Chondrocyte (in vitro differentiated cells): ENCODE measurements at regions not wholly inside any gene's neighbourhood (a gene's known extent, or its start where the extent isn't known, plus 50 kb on each side); places are given as distances from the start of the nearest gene placed in this dataset.

Experiments used
- DNase-seq: peaks from one replicate; pipeline ENCODE4 v3.0.0; 2021; ENCODE audit warnings: mixed read lengths, low spot score
- H3K27ac Mint-ChIP-seq: one replicate; pipeline ENCODE4 v1.8.0; 2021; ENCODE audit warnings: mild to moderate bottlenecking, moderate library complexity, mixed read lengths; ENCODE audit not compliant: unreplicated experiment
- H3K27me3 Mint-ChIP-seq: 2 replicates; pipeline ENCODE4 v1.8.0; 2021; ENCODE audit warnings: low read depth, mixed read lengths
- H3K36me3 Mint-ChIP-seq: 2 replicates; pipeline ENCODE4 v1.8.0; 2021; ENCODE audit warnings: low read depth, mixed read lengths
- H3K4me1 Mint-ChIP-seq: 2 replicates; pipeline ENCODE4 v1.8.0; 2021; ENCODE audit warnings: low read depth, mild to moderate bottlenecking, mixed read lengths
- H3K4me3 Mint-ChIP-seq: one replicate; pipeline ENCODE4 v1.8.0; 2021; ENCODE audit warnings: mild to moderate bottlenecking, moderate library complexity, mixed read lengths; ENCODE audit not compliant: unreplicated experiment
- H3K9me3 Mint-ChIP-seq: 2 replicates; pipeline ENCODE4 v1.8.0; 2021; ENCODE audit warnings: low read depth, mixed read lengths
- TF ChIP-seq, protein P1 (sequence below): fragments of 200-600 bp; sonication (generic); IDR thresholded peaks from 2 replicates; pipeline ENCODE4 v1.5.0; 2021; ENCODE audit warnings: antibody characterized with exemption, mild to moderate bottlenecking, moderate library complexity

DNA sequence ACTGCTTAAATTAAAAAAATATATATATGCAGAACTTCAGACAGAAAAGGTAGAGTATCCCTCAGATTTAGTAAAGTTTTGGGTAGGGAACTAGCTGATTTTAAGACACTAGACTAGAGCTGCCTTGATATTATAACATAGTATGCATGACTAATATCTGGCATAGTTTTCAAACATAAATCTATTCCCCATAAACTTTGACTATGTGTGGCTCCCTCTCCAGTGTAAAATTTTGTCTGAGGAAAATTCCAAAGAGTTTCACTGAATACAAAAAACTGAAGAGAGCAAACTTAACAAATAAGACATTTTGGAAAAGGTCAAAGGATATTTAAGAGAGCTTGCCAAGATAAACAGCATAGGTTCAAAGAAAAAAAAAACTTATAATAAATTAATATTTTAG is 66.2 kb upstream of the ZNF462 start:
- no peak for DNase-seq
- H3K27ac Mint-ChIP-seq, result no peak overlapping the region
- H3K4me3 Mint-ChIP-seq, result no peak overlapping the region

DNA sequence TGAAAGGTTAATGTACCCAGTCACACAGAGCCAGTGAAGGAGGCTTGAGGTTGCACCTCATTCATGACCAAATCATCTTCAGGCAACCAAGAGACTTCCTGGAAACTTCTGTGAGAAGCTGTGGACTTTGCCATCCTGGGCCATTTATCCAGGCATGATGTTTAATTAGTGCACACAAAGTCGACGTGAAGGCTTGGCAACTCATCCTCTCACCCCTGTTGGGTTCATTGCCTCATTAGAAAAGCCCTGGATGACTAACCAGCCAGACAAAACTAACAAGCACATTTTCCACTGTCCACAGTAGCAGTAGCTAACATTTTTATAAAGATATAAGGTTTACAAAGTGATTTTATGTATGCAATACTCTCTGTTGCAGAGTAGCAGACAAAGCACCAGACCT is 65.7 kb upstream of the ZNF462 start:
- Mint-ChIP-seq H3K27ac (peak overlapping the region; percentile 24), H3K9me3 (peaks cover 4% of the 10 kb centered on the region), H3K4me3 (no peak overlapping the region), H3K36me3 (no peaks in the 10 kb centered on the region), H3K4me1 (peaks cover 54% of the 10 kb centered on the region), H3K27me3 (no peaks in the 10 kb centered on the region)
- TF ChIP-seq, protein P1, sequence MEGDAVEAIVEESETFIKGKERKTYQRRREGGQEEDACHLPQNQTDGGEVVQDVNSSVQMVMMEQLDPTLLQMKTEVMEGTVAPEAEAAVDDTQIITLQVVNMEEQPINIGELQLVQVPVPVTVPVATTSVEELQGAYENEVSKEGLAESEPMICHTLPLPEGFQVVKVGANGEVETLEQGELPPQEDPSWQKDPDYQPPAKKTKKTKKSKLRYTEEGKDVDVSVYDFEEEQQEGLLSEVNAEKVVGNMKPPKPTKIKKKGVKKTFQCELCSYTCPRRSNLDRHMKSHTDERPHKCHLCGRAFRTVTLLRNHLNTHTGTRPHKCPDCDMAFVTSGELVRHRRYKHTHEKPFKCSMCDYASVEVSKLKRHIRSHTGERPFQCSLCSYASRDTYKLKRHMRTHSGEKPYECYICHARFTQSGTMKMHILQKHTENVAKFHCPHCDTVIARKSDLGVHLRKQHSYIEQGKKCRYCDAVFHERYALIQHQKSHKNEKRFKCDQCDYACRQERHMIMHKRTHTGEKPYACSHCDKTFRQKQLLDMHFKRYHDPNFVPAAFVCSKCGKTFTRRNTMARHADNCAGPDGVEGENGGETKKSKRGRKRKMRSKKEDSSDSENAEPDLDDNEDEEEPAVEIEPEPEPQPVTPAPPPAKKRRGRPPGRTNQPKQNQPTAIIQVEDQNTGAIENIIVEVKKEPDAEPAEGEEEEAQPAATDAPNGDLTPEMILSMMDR, result no peak
- DNase-seq, result no peak

More for the DNA sequence above, 66.2 kb upstream of the ZNF462 start:
- Mint-ChIP-seq H3K9me3 (peaks cover 2% of the 10 kb centered on the region), H3K4me1 (peaks cover 53% of the 10 kb centered on the region), H3K36me3 (no peaks in the 10 kb centered on the region), H3K27me3 (no peaks in the 10 kb centered on the region)
- TF ChIP-seq, protein P1, result no peak

GRCh38 chr9:106798016-106798799 is 64.8 kb upstream of the ZNF462 start:
- no peaks in the 10 kb centered on the region for H3K36me3 Mint-ChIP-seq
- peaks cover 4% of the 10 kb centered on the region for H3K9me3 Mint-ChIP-seq
- peaks cover 54% of the 10 kb centered on the region for H3K4me1 Mint-ChIP-seq
- H3K27ac Mint-ChIP-seq, result peak overlapping the region; percentile 96
- TF ChIP-seq, protein P1, result no peak
- H3K27me3 Mint-ChIP-seq, result no peaks in the 10 kb centered on the region
- no peak overlapping the region for H3K4me3 Mint-ChIP-seq
- no peak for DNase-seq

GRCh38 chr9:106799152-106799551 is 63.8 kb upstream of the ZNF462 start:
- peak overlapping the region; percentile 13 for H3K4me3 Mint-ChIP-seq
- H3K27ac Mint-ChIP-seq, result peak overlapping the region; percentile 96
- DNase-seq, result no peak

DNA sequence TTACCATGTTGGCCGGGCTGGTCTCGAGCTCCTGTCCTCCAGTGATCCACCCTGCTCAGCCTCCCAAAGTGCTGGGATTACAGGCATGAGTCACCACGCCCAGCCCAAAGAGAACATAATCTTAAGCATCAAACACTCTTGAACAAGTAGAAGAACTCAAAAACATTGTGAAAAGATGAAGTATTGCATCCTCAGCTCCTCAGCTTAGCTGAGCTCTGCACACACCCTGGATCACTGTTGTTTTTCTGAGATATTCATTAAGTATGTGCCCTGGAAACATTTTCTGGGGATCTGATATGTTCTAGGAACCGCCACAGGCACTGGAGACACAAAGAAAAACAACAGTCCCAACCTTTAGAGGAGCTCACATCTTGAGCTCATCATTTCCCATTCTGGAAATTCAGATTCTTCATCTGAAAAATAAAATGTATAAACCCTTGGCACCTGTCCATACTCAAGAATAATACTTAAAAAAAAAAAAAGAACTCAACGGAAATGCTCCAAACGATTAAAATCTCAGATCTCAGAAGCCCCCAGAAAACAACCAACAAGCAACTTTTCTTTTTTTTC is 62.2 kb upstream of the ZNF462 start:
- TF ChIP-seq, protein P1, result no peak
- no peaks in the 10 kb centered on the region for H3K27me3 Mint-ChIP-seq
- no peaks in the 10 kb centered on the region for H3K36me3 Mint-ChIP-seq
- H3K27ac Mint-ChIP-seq, result peak overlapping the region; percentile 96
- DNase-seq, result no peak
- peaks cover 4% of the 10 kb centered on the region for H3K9me3 Mint-ChIP-seq
- peaks cover 54% of the 10 kb centered on the region for H3K4me1 Mint-ChIP-seq
- H3K4me3 Mint-ChIP-seq, result peak overlapping the region; percentile 28

More at GRCh38 chr9:106799152-106799551, 63.8 kb upstream of the ZNF462 start:
- TF ChIP-seq, protein P1, result no peak
- Mint-ChIP-seq H3K4me1 (peaks cover 54% of the 10 kb centered on the region), H3K36me3 (no peaks in the 10 kb centered on the region), H3K9me3 (peaks cover 4% of the 10 kb centered on the region), H3K27me3 (no peaks in the 10 kb centered on the region)
